ENCODE measurements at regions not wholly inside any gene's neighbourhood (a gene's known extent, or its start where the extent isn't known, plus 50 kb on each side); places are given as distances from the start of the nearest gene placed in this dataset.
A peak's percentile ranks its signal among the peaks of the same experiment; 100 is the strongest.

GRCh38 chr15:95928822-95929221 lies 401.7 kb upstream of the NR2F2 start:
- TF ChIP-seq GABPA (IDR thresholded peaks at IDR 0.05; ENCODE audit: low read depth) (no peak), POLR2AphosphoS5 (IDR thresholded peaks at IDR 0.05; ENCODE audit: low read depth) (no peak), CTCF (IDR thresholded peaks at IDR 0.05; ENCODE audit: insufficient read depth, low read length) (no peak), SPI1 (IDR thresholded peaks at IDR 0.05; ENCODE audit: borderline replicate concordance, low read depth) (no peak), REST (IDR thresholded peaks at IDR 0.05; ENCODE audit: insufficient replicate concordance, low read depth) (no peak)
- Histone ChIP-seq H3K27me3 (ENCODE audit: insufficient read depth, poor library complexity, severe bottlenecking) (no peaks in the 10 kb centered on the region), H3K4me3 (replicated peaks; ENCODE audit: insufficient read depth, low read length) (no peak overlapping the region), H3K27ac (replicated peaks) (peak overlapping the region; percentile 78)
- DNase-seq (ENCODE audit: low read depth in 1 of 2, low spot score in 1 of 2), result no peak

GRCh38 chr15:95929232-95929846 lies 401.2 kb upstream of the NR2F2 start:
- 0 out of 2 replicates have a peak, but pooled peaks have one; percentile 50 for TF ChIP-seq GABPA (IDR thresholded peaks at IDR 0.05; ENCODE audit: low read depth)
- TF ChIP-seq SPI1 (IDR thresholded peaks at IDR 0.05; ENCODE audit: borderline replicate concordance, low read depth), result peak; percentile 67; the same call in 1 of the 2 replicates
- no peak for TF ChIP-seq CTCF (IDR thresholded peaks at IDR 0.05; ENCODE audit: insufficient read depth, low read length)
- TF ChIP-seq REST (IDR thresholded peaks at IDR 0.05; ENCODE audit: insufficient replicate concordance, low read depth), result peak; percentile 48
- peak; percentile 99 for TF ChIP-seq POLR2AphosphoS5 (IDR thresholded peaks at IDR 0.05; ENCODE audit: low read depth)
- H3K27ac ChIP-seq (replicated peaks), result peak overlapping the region; percentile 78
- peak; percentile 91 to 97 for DNase-seq (ENCODE audit: low read depth in 1 of 2, low spot score in 1 of 2)
- no peaks in the 10 kb centered on the region for H3K27me3 ChIP-seq (ENCODE audit: insufficient read depth, poor library complexity, severe bottlenecking)
- H3K4me3 ChIP-seq (replicated peaks; ENCODE audit: insufficient read depth, low read length), result no peak overlapping the region

GRCh38 chr15:95930659-95931375 lies 399.7 kb upstream of the NR2F2 start:
- H3K27me3 ChIP-seq (ENCODE audit: insufficient read depth, poor library complexity, severe bottlenecking), result no peaks in the 10 kb centered on the region
- DNase-seq (ENCODE audit: low read depth in 1 of 2, low spot score in 1 of 2), result no peak
- TF ChIP-seq CTCF (IDR thresholded peaks at IDR 0.05; ENCODE audit: insufficient read depth, low read length) (no peak), GABPA (IDR thresholded peaks at IDR 0.05; ENCODE audit: low read depth) (no peak), SPI1 (IDR thresholded peaks at IDR 0.05; ENCODE audit: borderline replicate concordance, low read depth) (no peak), POLR2AphosphoS5 (IDR thresholded peaks at IDR 0.05; ENCODE audit: low read depth) (no peak), REST (IDR thresholded peaks at IDR 0.05; ENCODE audit: insufficient replicate concordance, low read depth) (no peak)
- no peak overlapping the region for H3K4me3 ChIP-seq (replicated peaks; ENCODE audit: insufficient read depth, low read length)
- peak overlapping the region; percentile 78 for H3K27ac ChIP-seq (replicated peaks)
